ENCODE measurements at regions not wholly inside any gene's neighbourhood (a gene's known extent, or its start where the extent isn't known, plus 50 kb on each side); places are given as distances from the start of the nearest gene placed in this dataset.

- intact Hi-C loops (cut with micrococcal nuclease), result loop anchor here (10.0 kb wide), 1 partner anchor 234 kb away; no protein-coding TSS in a partner anchor
Measured at GRCh38 chr22:19638282-19639015, 75.9 kb upstream of the SEPTIN5 start.

DNA sequence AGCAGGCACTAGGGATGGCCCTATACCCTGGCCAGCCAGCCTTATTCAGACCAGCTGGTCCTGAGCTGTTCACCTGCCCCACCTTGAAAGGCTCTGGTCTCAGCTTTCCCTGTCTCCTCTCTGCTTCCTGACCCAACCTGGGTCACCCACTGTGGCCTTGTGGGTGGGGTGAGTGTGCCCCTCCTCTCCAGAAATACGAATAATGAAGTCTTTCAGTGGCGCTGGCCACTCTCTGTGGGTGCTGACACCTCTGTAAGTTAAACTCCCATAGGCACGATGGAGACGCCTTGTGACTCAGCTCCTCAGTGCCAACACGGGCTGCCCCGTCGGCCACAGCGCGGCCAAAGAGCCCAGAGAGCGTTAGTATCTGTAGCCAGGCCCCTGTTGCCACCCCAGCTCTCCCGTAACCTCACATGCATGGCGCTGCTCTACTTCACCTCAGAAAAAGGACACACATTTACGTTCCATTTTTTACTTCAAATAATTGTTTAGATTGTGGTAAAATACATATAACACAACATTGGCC, 74.6 kb upstream of the SEPTIN5 start:
- intact Hi-C loops (cut with micrococcal nuclease), result loop anchor here (10.0 kb wide), 1 partner anchor 235 kb away; no protein-coding TSS in a partner anchor

DNA sequence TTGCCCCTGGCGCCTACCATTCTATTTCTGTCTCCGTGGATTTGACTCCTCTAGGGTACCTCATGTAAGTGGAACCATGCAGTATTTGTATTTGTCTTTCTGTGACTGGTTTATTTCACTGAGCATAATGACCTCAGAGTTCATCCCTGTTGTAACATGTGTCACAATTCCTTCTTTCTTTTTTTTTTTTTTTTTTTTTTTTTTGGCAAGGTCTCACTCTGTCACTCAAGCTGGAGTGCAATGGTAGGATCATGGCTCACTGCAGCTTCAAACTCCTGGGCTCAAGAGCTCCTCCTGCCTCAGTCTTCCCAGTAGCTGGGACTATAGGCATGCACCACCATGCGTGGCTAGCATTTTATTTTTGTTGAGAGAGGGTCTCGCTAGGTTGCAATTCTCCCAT, 74.0 kb upstream of the SEPTIN5 start:
- intact Hi-C loops (cut with micrococcal nuclease), result no loop called here

DNA sequence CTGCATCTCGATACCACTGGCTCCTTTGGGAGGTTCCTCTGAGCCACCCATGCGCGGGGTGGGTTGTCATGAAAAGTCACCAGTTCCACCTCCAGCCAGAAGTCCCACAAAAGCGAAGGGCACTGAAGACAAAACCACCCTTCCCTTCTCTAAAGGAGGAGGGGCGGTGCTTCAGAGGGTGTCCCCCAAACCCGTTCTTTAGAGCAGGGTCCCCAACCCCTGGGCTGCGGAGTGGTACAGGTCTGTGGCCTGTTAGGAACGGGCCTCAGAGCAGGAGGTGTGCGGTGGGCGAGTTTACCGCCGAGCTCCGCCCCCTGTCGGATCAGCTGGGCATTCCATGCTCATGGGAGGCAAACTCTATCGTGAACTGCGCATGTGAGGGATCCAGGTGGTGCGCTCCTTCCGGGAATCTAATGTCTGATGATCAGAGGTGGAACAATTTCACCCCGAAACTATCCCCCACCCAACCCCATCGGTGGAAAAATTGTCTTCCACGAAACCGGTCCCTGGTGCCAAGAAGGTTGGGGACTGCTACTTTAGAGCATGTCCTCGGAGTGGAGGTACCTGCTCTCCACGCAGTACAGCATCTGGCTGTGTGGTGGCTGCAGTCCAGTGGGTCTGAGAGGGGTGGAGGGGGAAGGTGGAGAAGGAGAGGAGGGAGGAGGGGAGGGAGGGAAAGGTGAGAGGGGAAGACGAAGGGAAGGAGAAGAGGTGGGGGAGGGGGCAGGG, 72.9 kb upstream of the SEPTIN5 start:
- intact Hi-C loops (cut with micrococcal nuclease), result no loop called here

GRCh38 chr22:19641983-19642451, 72.3 kb upstream of the SEPTIN5 start:
- intact Hi-C loops (cut with micrococcal nuclease), result no loop called here

DNA sequence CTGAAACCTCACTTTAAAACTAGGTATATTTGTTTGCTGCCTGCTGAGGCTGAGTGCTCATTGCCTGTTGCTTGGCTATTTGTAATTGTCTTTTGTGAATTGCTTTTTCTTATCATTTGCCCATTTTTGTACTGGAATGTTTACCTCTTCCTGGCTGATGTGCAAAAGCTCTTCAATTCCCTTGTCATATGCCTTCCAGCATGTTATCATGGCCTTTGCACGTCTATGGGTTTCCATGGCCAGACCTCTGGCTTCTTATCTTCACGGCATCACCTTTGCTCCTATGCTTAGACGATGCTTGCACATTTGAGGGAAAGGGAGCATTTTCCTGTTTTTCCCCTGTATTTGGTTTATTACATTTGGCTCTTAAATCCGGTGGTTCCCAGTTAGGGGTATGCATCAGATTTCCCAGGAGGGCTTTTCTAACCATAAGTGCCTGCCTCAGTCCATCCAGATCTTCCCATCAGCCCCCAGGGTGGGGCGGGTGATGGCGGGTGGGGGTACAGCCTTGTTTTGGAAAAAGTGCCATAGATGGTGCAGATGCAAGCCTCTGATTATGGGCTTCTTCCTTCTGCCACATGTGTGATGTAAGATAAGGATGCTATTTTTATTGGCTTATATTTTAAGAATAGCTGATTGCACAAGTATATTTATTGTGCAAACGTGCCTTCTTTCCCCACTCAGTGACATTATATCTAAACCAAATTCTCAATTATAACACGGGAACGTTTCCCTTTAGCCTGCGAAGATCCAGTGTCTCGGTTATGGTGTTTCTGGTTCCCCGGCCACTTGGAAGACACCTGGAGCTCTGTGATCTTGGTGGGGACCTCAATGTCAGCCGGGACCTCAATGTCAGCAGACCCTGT, 70.6 kb upstream of the SEPTIN5 start:
- intact Hi-C loops (cut with micrococcal nuclease), result no loop called here

DNA sequence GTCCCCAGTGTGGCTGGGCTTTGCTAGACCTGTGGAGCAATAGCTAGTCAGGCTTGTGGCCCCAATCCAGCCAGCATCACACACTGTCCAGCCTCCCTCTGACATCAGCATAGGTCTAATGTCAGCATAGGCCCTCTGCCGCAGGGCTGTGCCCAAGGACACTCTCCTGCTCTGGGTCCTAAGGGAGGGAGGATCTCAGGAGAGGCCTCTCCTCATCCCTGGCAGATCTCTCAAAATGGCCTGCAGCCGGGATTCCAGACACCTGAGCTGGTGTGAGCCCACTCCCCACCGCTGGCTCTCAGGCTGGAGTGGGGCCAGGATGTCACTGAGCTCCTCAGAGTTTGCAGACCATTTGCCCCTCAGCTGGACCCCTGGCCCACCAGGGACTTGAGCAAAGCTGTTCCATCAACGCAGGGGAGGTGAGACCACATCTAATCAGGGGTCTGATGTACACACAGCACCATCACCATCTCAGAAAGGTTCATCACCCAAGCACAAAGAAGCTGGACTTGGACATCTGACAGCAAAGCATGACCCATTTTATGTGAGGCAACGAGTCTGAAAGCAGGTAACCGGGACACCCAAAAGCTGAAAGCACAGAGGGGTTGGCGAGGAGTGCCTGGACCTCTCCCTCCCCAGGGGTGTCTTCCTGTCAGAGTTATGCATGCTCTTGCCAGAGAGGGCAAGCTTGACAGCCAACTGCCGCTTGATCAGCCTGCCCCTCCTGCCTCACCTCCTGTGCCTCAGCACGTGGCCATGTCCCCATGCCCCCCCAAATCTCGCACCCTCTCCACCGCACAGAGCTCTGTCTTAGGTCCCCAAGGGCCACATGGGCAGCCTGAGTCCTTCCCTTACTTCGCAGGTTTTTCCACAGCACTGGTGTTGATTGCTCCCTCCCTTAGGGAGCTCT, 69.7 kb upstream of the SEPTIN5 start:
- intact Hi-C loops (cut with micrococcal nuclease), result no loop called here

DNA sequence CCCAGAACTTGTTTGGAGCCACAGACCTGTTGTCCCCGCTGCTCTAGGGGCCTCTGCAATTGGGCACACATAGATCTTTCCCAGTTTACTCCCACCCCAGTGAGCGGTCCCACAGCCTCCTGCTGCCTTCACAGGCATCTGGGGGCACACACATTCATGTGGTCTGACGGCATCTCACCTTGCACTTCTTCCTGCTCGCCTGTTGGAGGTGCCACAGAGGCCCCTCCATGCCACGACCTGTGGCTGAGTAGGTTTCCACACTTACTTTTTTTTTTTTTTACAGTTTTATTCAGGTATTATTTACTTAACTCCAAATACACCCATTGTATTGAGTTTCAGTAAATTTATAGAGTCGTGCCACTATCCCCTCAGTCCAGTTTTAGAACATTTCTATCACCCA, 68.9 kb upstream of the SEPTIN5 start:
- intact Hi-C loops (cut with micrococcal nuclease), result no loop called here

DNA sequence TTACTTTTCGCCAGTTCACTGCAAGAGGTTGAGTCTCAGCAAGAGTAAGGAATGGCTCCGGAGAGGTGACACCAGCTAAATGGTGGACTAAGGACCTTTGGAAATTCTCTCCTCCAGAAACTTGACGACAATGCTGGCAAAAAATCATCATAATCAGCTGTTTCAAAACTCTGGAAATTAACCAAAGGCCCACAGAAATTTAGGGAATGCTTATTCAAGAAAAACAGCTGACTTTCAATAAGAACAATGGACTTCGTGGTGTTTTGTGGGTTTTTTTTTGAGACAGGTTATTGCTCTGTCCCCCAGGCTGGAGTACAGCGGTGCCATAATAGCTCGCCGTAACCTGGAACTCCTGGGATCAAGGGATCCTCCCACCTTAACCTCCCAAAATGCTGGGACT, 68.4 kb upstream of the SEPTIN5 start:
- intact Hi-C loops (cut with micrococcal nuclease), result no loop called here

DNA sequence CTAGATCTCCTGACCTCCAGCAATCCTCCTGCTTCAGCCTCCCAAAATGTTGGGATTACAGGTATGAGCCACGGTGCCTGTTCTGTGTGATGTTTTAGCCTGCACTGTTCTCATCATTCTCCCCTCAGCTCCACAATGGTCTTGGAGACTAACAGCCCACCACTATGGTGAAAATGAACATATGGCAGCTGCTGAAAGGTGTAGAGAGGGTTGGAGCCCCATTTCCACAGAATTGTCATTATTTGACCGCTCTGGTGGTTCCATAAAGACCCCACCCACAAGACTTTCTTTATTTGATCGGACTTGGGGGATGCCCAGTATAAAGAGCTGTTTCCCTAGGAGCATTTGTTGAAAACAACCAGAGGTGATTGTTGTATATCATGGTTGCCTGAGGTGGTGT, 67.9 kb upstream of the SEPTIN5 start:
- intact Hi-C loops (cut with micrococcal nuclease), result no loop called here

DNA sequence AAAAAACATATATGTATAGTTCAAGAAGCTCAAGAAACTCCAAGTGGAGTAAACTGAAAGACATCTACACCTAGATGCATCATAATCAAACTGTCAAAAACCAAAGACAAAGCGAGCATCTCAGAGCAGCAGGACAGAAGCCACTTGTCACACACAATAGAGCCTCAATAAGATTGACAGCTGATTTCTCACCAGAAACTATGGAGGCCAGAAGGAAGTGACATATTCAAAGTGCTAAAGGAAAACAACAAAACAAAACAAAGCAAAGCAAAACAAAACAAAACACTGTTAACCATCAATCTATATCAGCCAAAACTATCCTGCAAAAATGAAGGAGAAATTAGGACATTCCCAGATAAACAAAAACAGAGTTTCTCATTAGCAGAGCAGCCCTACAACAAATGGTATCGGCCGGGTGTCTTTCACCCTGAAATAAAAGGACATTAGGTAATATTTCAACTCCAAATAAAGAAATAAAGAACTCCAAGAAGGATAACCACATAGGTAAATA, 65.8 kb upstream of the SEPTIN5 start:
- intact Hi-C loops (cut with micrococcal nuclease), result no loop called here

DNA sequence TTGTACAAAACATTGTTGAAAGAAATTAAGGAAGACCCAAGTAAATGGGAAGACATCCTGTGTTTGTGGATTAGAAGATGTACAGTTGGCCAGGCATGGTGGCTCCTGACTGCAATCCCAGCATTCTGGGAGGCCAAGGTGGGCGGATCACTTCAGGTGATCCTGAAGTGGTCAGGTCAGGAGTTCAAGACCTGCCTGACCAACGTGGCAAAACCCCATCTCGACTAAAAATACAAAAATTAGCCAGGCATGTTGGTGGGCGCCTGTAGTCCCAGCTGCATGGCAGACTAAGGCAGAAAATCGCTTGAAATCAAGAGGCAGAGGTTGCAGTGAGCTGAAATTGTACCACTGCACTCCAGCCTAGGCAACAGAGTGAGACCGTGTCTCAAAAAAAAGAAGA, 62.0 kb upstream of the SEPTIN5 start:
- intact Hi-C loops (cut with micrococcal nuclease), result no loop called here

- intact Hi-C loops (cut with micrococcal nuclease), result no loop called here
Measured at GRCh38 chr22:19654338-19654987, 59.8 kb upstream of the SEPTIN5 start.

DNA sequence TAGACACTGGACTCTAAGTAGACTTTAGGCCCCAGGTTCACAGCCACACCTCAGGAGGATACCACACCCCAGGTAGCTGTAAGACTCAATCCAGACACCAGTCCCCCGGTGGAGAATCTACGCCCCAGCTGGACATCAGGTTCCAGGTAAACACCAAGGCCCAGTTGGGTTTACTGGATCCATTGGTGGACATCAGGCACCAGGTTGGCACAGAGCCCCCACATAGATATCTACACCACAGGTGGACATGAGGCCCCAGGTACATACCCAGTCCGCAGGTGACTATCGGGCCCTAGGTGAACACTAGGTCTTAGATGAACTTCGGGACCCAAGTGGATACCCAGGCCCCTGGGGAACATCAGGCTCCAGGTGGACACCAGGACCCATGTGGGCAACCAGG, 58.9 kb upstream of the SEPTIN5 start:
- intact Hi-C loops (cut with micrococcal nuclease), result no loop called here

DNA sequence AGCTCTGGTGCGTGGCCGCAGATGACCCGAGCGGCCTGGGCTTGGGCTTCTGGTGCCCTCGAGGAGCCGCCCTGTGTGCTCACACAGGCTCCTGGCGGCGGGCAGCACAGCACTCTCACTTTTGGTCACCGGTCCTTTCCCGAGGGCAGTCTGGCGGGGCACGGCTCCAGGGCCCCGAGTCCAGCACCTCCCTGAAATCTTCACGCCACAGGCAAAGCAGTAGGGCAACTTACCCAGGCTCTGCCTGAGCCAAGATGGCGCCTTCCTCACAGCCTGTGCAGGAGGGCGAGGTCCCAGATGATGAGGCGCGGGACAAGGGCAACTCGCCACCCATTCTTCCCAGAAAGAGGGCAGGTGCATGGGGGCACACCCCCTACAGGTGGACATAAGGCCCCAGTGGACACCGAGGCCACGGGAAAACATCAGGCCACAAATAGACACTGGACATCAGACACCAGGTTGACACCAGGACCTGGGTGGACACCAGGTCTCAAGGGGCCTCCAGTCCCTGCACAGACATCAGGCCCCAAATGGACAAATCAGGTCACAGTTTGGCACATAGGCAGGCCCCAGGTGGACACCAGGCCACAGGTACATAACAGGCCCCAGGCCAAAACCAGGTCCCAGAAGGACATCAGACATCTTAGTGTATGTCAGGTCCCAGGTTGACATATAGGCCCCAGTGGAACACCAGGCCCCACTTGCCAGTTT, 57.6 kb upstream of the SEPTIN5 start:
- intact Hi-C loops (cut with micrococcal nuclease), result no loop called here

GRCh38 chr22:19657252-19658056, 56.8 kb upstream of the SEPTIN5 start:
- intact Hi-C loops (cut with micrococcal nuclease), result no loop called here

DNA sequence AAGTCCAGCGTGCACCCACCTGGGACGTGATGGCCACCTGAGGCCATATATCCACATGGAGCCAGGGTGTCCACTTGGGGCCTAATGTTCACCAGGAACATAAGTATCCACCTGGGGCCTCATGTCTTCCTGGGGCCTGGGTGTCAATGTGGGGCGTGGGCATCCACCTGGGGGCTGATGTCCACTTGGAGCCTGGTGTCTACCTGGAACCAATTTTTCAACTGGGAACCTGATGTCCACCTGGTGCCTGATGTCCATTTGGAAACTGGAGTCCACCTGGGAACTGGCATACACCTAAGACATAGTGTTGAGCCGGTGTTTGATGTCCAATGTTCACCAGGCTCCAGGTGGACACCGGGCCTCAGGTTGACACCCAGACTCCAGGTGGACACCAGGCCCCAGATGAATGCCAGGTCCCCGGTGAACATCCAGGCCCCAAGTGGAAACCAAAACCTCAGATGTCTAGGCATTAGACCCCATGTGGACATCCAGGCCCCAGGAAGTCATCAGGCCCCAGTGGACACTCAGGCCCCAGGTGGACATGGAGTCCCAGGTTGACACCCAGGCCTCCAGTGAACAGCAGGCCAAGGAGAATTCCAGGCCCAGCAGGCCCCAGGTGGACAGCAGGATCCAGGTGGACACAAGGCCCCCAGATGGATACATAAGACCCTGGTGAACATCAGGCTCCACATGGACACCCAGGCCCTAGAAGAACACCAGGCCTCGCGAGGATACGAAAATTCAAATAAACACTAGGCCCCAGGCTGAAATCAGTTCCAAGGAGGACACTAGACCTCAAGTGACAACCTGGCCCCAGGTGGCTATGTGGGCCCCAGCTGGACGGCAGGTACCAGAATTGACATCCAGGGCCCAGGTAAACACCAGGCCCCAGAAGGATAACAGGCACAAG, 56.0 kb upstream of the SEPTIN5 start:
- intact Hi-C loops (cut with micrococcal nuclease), result no loop called here

All from T-helper 1 cell treated with Interleukin-12 subunit alpha and Interleukin-12 subunit beta and Interleukin-4 antibody, amounts not matched to agents 30 ng/mL and 1 ng/mL, for 36 hours (primary cell).